Pulmonary artery endothelial cell (primary cell): ENCODE measurements at regions not wholly inside any gene's neighbourhood (a gene's known extent, or its start where the extent isn't known, plus 50 kb on each side); places are given as distances from the start of the nearest gene placed in this dataset.
"Not testable (repeated sequence)": the region's sequence is repeated elsewhere in the genome, so short reads cannot be mapped to it uniquely, and the experiment has no call there.

Experiments used
- DNase-seq: peaks from one replicate; pipeline ENCODE4 v3.0.0-alpha.2; 2011; ENCODE audit warnings: low read depth, low spot score

DNA sequence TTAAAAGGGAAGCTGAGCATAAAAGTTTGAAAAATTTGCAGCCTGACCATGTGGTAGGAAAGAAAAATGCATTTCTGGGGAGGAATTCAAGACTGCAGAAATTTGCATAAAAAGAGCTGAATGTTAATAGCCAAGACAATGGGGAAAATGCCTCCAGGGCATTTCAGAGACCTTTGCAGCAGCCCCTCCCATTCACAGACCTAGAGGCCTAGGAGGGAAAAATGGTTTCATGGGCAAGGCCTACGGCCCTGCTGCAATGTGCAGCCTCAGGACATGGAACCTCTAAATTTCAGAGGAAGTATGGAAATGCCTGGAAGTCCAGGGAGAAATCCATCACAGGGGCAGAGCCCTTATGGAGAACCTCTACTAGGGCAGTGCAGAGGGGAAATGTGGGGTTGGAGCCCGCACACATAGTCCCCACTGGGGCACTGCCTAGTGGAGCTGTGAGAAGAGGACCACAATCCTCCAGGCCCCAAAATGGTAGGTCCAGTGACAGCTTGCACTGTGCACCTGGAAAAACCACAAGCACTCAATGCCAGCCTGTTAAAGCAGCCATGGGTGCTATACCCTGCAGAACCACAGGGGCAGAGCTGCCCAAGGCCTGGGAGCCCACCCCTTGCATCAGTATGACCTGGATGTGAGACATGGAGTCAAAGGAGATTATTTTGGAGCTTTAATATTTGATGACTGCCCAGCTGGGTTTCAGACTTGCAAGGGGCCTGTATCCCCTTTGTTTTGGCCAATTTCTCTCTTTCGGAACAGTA, 243.8 kb downstream of the DNAJB9 start:
- no peak for DNase-seq

DNA sequence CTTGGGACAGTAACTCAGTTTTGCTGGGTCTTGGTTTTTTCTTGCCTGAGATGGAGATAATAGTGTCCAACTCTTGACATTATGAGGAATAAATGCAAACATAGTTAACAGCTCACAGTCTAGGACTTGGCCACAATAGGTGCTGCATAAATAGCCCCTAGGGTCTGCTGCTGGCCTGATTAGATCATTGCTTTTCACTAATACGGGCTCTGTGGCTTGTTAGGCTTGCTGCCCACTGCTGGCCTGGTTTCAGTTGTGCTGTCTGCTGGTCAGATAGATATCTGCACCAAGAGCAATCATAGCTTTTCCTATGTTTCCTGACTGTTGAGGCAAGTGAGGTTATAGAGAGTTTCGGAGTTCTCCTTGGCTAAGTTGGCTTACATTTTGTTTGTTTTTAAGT, 246.1 kb downstream of the DNAJB9 start:
- no peak for DNase-seq

GRCh38 chr7:108818742-108819141, 249.1 kb downstream of the DNAJB9 start:
- no peak for DNase-seq

- peak; percentile 59 for DNase-seq
Measured at GRCh38 chr7:108824840-108825580, 255.3 kb downstream of the DNAJB9 start.

DNA sequence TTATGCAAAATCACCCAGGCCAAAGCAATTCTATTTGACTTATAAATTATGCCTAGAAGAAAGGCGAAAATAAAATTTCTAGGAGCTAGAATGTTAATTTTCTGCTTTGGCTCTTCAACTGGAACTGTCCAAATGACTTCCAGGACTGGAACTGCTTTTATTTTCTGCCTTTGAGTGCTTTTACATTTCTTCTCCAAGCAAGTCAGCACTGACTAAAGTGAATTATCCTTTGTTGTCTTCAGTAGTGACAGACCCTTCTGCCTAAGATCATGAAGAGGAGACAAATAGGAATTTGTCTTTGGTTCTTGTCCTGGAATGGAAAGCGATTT, 255.9 kb downstream of the DNAJB9 start:
- DNase-seq: no peak

- no peak for DNase-seq
Measured at GRCh38 chr7:108836256-108836655, 266.6 kb downstream of the DNAJB9 start.

DNA sequence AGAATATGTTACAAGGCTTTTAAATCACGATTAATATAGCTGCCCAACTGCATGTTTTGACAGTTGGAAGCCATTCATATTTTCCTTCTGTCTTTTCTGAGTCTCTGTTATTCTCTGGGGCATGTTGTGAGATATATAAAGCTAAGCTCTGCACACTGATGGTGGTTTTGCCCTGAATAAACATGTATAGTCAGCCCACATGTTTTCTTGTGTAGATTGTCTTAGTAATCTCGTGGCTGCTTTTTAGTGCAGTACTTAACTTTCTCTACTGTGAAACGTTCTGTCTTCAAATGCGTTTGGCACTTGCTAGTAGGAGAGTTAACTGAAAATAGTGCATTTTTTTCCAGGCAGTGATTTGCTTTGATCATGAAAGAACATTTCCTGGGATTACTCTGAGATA, 268.5 kb downstream of the DNAJB9 start:
- DNase-seq: no peak

DNA sequence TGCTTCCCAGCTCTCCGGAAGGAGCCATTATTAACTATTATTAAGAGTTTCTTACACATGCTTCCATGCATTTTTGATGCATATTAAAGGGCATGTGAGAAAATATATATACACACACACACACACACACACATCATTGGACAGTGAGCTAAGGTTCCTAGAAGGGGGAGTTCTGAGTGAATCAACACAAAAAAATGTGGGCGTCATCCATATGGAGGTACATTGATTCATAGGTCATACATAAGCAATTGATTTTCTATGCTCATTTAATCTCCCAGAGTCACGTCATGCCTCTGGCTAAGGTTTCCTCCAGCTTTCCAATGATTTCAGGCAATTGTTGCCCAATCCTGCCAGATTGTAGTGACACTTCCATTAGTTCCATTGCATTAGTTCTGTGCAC, 269.4 kb downstream of the DNAJB9 start:
- no peak for DNase-seq

DNA sequence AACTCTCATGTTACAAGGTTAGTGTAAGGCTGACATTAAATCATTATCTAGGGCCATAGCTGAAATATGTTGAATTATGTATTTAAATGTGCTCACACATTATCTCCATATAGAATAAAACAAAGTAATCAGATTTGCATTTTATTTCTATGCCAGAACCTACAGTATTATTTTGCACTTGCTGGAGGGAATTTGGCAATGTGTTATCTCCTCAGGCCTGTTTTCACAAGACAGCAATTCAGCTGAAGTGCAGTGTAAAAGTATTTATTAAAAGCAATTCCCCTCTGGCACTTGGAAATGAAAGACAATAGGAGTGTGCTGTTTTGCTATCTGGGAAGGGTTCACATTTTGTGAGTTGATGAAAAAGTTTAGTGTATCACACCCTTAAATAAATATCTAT, 276.3 kb downstream of the DNAJB9 start:
- no peak for DNase-seq

GRCh38 chr7:108846471-108846870, 276.8 kb downstream of the DNAJB9 start:
- DNase-seq: no peak

DNA sequence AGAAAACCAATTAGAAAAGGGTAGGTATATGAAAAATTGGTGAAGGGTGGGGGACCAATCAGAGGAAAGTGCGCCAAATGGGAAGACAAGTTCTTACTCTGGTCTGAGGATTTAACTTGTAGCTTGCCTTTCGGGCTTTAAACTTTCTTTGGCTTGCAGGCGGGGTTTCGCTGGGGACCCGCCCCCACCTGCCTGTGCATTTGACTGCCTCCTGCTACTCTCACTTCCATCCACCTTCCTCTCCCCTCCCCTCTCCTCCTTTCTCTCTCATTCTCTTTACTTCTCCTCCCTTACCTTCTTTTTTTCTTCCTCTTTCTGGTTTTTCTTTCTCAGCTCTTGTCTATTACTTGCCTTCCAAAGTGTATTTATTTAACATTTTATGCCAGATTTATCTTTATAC, 278.8 kb downstream of the DNAJB9 start:
- DNase-seq: no peak

GRCh38 chr7:108860615-108861014, 290.9 kb downstream of the DNAJB9 start:
- DNase-seq: no peak

- no peak for DNase-seq
Measured at GRCh38 chr7:108861071-108861470, 291.4 kb downstream of the DNAJB9 start.

GRCh38 chr7:108863227-108863848, 293.7 kb downstream of the DNAJB9 start:
- no peak for DNase-seq

DNA sequence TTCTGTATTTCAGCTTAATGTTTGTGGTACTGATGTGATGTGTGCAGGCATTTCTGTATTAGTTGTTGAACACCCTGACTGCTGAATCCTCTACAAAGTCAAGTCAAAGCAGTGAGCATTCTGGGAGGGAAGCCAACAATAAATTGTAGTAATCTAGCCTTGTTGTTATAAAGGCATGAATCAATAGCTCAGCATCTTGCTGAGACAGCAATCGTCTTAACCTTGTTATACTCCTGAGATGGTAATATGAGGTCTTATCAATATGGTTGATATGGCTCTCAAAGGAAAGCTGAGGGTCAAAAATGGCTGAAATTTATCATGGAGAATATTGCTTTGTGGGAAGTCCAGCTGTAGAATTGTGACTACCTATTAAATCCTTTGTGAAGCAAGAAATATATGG, 299.4 kb downstream of the DNAJB9 start:
- no peak for DNase-seq

DNA sequence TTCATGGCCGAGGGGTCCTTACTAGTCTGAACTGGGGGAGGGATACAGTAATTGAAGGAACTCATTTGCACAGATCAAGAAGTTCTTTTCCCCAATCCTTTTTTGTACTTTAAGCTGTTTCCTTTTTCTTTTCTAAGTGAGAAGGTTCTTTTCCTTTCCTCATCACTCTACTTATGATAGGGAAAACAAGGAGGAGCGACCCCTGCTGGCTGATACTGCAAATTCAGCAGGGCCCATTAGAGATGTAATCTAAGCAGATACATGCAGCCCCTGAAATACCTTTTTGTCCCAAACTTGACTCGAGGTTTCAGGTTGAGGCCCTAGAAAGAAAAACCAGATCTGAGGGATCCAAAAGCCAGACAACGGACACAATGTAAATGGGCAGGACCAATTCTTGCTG, 305.5 kb downstream of the DNAJB9 start:
- DNase-seq: no peak

DNA sequence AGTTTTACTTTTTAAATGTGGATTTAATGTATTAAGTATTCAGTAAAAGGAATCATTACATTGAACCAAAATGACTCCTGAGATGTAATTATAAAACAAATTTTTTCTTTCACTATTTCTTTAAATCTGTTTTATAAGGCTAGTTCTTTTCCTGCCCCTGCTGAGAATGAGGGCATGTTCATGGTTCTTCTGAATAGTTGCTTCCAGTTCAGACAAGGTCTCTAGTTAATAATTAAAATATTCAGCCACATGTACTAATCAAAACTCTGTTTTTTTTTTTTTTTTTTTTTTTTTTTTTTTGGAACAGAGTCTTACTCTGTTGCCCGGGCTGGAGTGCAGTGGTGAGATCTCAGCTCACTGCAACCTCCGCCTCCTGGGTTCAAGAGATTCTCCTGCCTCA, 321.2 kb downstream of the DNAJB9 start:
- no peak for DNase-seq

DNA sequence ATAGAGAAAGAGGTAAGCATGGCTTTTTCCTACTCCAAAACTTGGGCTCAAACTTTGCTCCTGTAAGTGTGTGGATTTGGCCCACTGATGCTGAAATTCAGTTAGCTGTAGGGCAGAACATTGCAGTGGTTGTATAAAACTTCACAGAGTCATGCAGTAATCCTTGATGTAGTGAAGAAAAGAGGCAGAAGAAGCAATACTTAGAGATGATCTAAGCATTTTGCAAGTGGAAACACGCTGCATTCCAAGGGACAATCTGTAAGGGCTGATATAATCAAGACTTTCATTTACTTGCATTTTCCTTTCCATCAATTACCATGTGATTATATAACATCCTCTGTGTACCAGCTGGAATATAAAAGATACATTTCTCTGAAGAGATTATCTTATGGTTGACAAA, 338.8 kb downstream of the DNAJB9 start:
- no peak for DNase-seq

- DNase-seq: no peak
Measured at GRCh38 chr7:108911016-108911415, 341.3 kb downstream of the DNAJB9 start.

DNA sequence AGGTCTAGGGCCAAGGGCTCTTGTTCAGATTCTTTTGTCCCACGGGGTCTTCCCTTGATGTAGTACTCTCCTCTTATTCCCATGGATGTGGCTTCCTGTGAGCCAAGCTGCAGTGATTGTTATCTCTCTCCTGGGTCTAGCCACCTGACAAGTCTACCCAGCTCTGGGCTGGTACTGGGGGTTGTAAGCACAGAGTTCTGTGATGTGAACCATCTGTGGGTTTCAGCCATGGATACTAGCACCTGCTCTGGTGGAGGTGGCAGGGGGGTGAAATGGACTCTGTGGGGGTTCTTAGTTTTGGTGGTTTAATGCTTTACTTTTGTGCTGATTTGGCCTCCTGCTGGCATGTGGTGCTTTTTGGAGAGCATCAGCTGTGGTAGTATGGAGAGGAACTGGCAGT, 350.8 kb downstream of the DNAJB9 start:
- no peak for DNase-seq

GRCh38 chr7:108943048-108943447, 373.4 kb downstream of the DNAJB9 start:
- DNase-seq: not testable (repeated sequence)

- no peak for DNase-seq
Measured at GRCh38 chr7:108947526-108947925, 377.9 kb downstream of the DNAJB9 start.

DNA sequence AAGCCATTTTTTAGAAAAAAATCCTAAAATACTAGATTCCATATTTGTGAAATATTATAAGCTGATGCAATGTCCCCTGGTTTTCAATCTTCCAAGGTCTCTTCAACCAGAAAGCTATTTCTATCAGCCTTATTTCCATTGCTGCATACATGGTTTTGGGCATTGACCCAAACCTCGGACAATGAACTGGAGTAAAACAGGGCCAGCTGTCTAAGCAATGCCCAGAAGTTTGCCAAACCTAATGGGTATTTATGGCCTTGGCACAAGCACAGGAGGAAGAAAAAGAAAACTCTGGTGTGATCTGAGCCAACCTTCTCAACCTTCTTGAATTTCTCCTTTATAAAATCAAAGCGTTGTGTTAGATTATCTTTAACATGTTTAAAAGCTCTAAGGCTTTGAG, 402.3 kb downstream of the DNAJB9 start:
- DNase-seq: no peak
